ENCODE measurements at regions not wholly inside any gene's neighbourhood (a gene's known extent, or its start where the extent isn't known, plus 50 kb on each side); places are given as distances from the start of the nearest gene placed in this dataset.

DNA sequence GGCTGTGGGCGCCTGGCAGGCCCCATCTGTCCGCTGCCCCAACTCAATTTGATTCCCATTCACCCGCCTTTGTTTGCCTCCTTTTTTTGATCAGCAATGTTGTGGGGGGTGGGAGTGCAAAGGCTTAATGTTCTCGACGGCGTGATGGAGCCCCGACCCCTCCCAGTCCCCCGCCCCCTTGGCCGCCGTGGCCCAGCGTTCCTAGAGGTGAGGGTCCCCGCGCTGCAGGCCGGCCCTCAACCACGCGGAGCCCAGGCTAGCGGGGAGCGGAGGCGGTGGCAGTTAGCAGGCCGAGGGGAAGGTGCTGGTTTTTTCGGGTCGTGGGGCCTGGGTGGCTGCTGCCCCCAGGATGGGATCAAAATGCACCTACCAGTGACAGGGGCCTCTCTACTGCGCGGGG, 274.7 kb upstream of the SKOR2 start:
- DNase-seq (no peak), ATAC-seq (no peak), FAIRE-seq (no peak)
- no peaks in the 10 kb centered on the region for H3K27me3 ChIP-seq
- WGBS, 2 donors, result 47% methylated on average over 23 to 24 of the region's 24 CpGs
- H3K27ac ChIP-seq, result no peak overlapping the region
- H3K36me3 ChIP-seq, result no peaks in the 10 kb centered on the region
- TF ChIP-seq, protein P1, sequence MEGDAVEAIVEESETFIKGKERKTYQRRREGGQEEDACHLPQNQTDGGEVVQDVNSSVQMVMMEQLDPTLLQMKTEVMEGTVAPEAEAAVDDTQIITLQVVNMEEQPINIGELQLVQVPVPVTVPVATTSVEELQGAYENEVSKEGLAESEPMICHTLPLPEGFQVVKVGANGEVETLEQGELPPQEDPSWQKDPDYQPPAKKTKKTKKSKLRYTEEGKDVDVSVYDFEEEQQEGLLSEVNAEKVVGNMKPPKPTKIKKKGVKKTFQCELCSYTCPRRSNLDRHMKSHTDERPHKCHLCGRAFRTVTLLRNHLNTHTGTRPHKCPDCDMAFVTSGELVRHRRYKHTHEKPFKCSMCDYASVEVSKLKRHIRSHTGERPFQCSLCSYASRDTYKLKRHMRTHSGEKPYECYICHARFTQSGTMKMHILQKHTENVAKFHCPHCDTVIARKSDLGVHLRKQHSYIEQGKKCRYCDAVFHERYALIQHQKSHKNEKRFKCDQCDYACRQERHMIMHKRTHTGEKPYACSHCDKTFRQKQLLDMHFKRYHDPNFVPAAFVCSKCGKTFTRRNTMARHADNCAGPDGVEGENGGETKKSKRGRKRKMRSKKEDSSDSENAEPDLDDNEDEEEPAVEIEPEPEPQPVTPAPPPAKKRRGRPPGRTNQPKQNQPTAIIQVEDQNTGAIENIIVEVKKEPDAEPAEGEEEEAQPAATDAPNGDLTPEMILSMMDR (IDR thresholded peaks at IDR 0.05), result no peak
- no peaks in the 10 kb centered on the region for H3K9me3 ChIP-seq
- intact Hi-C loops (cut with DNase I), result no loop called here
- no peaks in the 10 kb centered on the region for H3K4me1 ChIP-seq
- H3K4me3 ChIP-seq, result no peak overlapping the region

- H3K27ac ChIP-seq, result no peak overlapping the region
- H3K27me3 ChIP-seq, result no peaks in the 10 kb centered on the region
- TF ChIP-seq, protein P1 (IDR thresholded peaks at IDR 0.05), result no peak
- H3K4me1 ChIP-seq, result no peaks in the 10 kb centered on the region
- H3K4me3 ChIP-seq, result no peak overlapping the region
- H3K9me3 ChIP-seq, result no peaks in the 10 kb centered on the region
- DNase-seq (no peak), ATAC-seq (no peak), FAIRE-seq (no peak)
- H3K36me3 ChIP-seq, result no peaks in the 10 kb centered on the region
- 89 to 98% methylated on average over 2 of the region's 2 CpGs for WGBS, 2 donors
- intact Hi-C loops (cut with DNase I), result no loop called here
Measured at GRCh38 chr18:47522359-47522758, 270.9 kb upstream of the SKOR2 start.

DNA sequence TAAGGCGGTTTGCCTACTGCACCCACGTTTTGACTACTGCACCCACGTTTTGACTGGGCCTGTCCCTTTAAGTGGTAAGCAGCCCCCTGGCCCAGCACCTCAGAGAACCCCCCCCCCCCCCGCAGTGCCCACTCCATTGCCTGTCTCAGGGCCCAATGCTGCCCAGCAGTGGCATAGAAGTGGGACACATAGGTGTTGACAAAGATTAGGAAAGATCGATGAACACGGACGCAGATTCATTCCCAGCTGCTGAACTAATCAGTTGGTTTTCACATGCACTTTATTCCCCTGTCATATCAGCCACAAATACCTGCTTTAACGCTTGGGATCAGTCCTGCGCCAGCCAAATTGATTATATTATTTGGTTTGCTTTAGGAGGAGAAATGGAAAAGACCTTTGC, 268.8 kb upstream of the SKOR2 start:
- DNase-seq (no peak), FAIRE-seq (no peak), ATAC-seq (no peak)
- 46 to 51% methylated on average over 9 of the region's 9 CpGs for WGBS, 2 donors
- Histone ChIP-seq H3K36me3 (no peaks in the 10 kb centered on the region), H3K27me3 (peaks cover 0 to 7% (median 0%) of the 10 kb centered on the region in 4 donors), H3K4me3 (no peak overlapping the region), H3K9me3 (no peaks in the 10 kb centered on the region), H3K27ac (no peak overlapping the region), H3K4me1 (no peaks in the 10 kb centered on the region)
- TF ChIP-seq, protein P1 (IDR thresholded peaks at IDR 0.05), result no peak
- intact Hi-C loops (cut with DNase I), result no loop called here

GRCh38 chr18:47519706-47520105, 268.2 kb upstream of the SKOR2 start:
- ATAC-seq (no peak), FAIRE-seq (no peak), DNase-seq (no peak)
- no peaks in the 10 kb centered on the region for H3K36me3 ChIP-seq
- H3K4me1 ChIP-seq, result no peaks in the 10 kb centered on the region
- no peaks in the 10 kb centered on the region for H3K9me3 ChIP-seq
- peaks cover 0 to 8% (median 0%) of the 10 kb centered on the region in 4 donors for H3K27me3 ChIP-seq
- intact Hi-C loops (cut with DNase I), result no loop called here
- no peak overlapping the region for H3K4me3 ChIP-seq
- H3K27ac ChIP-seq, result no peak overlapping the region
- TF ChIP-seq, protein P1 (IDR thresholded peaks at IDR 0.05), result no peak

DNA sequence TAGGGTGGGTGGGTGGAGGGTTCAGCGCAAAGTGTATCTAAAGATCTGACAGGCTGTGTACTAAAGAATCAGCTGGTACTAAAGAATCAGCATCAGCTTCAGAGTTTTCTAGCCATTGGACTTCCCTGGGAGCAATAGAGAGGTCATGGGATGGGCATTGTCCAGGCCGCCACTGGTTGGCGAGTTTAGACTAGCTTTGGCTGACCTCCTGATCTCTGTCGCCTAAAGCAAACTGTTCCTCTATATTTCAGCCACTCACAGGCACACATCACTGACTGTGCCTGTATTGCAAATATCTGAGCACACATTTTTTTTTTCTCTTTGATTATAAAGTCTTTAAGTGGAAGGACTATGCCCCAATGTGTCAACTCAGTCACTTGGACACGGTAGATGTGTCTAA, 267.8 kb upstream of the SKOR2 start:
- Histone ChIP-seq H3K4me1 (no peaks in the 10 kb centered on the region), H3K9me3 (no peaks in the 10 kb centered on the region), H3K36me3 (no peaks in the 10 kb centered on the region), H3K27me3 (peaks cover 0 to 8% (median 0%) of the 10 kb centered on the region in 4 donors), H3K4me3 (no peak overlapping the region), H3K27ac (no peak overlapping the region)
- TF ChIP-seq, protein P1 (IDR thresholded peaks at IDR 0.05), result no peak
- FAIRE-seq (no peak), ATAC-seq (no peak), DNase-seq (no peak)
- 75% methylated on average over 5 of the region's 5 CpGs for WGBS, 2 donors
- intact Hi-C loops (cut with DNase I), result no loop called here
